ENCODE measurements at regions not wholly inside any gene's neighbourhood (a gene's known extent, or its start where the extent isn't known, plus 50 kb on each side); places are given as distances from the start of the nearest gene placed in this dataset.

- TF ChIP-seq CTCF (IDR thresholded peaks at IDR 0.05), result no peak
- no peak for TF ChIP-seq POLR2A (IDR thresholded peaks at IDR 0.05)
These were observed 435.8 kb upstream of the KLF12 start for GRCh38 chr13:74570046-74570445.
